ENCODE measurements at regions not wholly inside any gene's neighbourhood (a gene's known extent, or its start where the extent isn't known, plus 50 kb on each side); places are given as distances from the start of the nearest gene placed in this dataset.

DNA sequence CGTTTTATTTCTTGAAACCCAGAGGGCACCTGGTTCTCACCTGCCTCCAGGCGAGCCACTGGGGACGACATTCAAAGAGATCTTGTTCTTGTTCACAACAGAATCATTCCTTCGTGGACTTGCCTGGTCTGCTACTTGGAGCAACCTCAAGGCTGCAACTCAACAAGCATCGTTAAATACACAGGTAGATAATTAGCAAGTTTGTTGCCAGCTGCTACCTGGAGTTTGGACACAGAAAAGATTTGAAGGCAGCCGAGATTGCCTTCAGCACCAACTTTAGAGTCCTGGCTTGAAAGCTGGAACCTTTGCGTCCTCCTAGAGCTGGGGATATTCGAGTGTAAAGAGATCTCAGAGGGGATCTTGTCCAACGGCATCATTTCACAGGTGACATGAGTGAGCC, 89.6 kb upstream of the C7orf33 start:
- TF ChIP-seq, protein P1, sequence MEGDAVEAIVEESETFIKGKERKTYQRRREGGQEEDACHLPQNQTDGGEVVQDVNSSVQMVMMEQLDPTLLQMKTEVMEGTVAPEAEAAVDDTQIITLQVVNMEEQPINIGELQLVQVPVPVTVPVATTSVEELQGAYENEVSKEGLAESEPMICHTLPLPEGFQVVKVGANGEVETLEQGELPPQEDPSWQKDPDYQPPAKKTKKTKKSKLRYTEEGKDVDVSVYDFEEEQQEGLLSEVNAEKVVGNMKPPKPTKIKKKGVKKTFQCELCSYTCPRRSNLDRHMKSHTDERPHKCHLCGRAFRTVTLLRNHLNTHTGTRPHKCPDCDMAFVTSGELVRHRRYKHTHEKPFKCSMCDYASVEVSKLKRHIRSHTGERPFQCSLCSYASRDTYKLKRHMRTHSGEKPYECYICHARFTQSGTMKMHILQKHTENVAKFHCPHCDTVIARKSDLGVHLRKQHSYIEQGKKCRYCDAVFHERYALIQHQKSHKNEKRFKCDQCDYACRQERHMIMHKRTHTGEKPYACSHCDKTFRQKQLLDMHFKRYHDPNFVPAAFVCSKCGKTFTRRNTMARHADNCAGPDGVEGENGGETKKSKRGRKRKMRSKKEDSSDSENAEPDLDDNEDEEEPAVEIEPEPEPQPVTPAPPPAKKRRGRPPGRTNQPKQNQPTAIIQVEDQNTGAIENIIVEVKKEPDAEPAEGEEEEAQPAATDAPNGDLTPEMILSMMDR (IDR thresholded peaks at IDR 0.05), result no peak
- no peak for TF ChIP-seq POLR2A (IDR thresholded peaks at IDR 0.05)

All from body of pancreas (tissue), 4 donors.